Stimulated activated CD4-positive, alpha-beta T cell treated with anti-CD3 and anti-CD28 coated beads, Interleukin-2, amount 100 ng/mL, for 24 hours (primary cell): ENCODE measurements at regions not wholly inside any gene's neighbourhood (a gene's known extent, or its start where the extent isn't known, plus 50 kb on each side); places are given as distances from the start of the nearest gene placed in this dataset.
"Not testable (repeated sequence)": the region's sequence is repeated elsewhere in the genome, so short reads cannot be mapped to it uniquely, and the experiment has no call there.

Experiments used
- DNase-seq, 2 donors: peaks; one replicate each; pipeline ENCODE4 v3.0.0-alpha.2; 2020

DNA sequence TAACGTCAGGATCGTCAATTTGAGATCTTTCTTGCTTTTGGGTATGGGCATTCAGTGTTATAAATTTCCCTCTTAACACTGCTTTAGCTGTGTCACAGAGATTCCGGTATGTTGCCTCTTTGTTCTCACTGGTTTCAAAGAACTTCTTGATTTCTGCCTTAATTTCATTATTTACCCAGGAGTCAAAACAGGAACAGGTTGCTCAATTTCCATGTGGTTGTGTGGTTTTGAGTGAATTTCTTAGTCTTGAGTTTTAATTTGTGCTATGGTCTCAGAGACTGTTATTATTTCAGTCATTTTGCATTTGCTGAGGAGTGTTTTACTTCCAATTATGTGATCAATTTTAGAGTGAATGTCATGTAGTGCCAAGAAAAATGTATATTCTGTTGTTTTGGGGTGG, 153.1 kb downstream of the PCDH17 start:
- no peak for DNase-seq

DNA sequence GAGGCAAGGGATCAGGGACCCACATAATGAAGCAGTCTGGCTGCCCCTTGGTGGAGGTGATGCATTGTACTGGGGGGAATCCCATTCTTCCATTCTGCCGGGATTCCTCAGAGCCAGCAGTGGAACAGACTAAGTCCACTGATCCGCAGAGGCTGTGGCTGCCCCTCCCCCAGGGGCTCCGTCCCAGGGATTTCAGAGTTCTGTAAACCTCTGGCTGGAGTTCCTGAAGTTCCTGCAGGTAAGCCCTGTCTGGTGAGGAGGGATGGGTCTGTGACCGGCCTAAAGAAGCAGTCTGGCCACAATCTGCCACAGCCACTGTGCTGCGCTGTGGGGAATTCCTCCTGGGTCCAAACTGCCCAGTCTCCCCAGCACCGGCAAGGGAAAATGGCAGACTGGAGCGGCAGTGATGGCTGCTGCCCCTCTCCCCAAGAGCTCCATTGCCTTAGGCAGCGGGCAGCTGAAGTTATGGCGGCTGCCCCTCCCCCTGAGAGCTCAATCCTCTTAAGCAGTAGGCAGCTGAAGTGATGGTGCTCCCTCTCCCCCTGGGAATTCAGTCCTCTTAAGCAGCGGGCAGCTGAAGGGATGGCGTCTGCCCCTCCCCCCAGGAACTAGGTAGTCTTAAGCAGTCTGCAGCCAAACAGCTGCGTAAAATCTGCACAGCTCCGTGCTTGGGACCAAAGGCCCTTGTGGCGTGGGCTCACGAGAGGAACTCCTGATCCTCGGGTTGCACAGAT, 155.7 kb downstream of the PCDH17 start:
- DNase-seq: no peak

DNA sequence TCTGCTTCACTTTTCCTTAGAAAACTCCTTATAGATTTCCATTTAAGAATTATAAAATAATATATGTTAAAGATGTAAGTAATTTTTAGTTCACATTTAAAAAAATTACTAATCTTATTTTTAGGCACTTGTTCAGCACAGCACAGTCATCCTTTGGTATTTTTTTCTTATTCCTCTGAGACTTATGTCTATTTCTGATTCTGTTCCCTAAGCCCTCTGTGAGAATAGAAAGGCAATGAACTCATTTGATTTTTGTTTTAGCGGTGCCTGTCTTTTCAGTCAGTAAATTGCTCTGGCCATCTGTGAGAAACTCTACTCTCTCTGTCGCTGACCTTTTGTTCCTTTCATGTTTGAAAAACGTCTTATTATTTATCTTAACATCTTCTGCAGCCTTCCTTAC, 168.1 kb downstream of the PCDH17 start:
- DNase-seq: no peak

DNA sequence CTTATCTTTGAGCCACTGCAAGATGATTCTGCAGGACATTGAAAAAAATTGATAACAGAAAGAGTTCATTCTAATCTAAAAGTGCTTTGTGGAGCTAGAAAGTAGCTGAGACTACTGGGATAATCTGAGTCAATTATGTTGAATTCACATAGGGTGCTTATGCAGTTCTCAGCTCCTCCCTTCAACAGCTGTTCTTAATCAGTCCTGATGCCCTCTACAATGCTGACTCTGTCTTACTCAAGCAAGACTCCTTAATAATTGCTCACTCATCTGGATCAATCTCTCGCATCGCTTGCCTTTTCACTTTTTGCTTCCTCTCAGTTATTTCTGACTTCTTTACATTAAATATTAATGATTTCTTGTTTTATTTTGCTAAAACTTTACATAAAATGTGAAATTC, 182.1 kb downstream of the PCDH17 start:
- DNase-seq: no peak

DNA sequence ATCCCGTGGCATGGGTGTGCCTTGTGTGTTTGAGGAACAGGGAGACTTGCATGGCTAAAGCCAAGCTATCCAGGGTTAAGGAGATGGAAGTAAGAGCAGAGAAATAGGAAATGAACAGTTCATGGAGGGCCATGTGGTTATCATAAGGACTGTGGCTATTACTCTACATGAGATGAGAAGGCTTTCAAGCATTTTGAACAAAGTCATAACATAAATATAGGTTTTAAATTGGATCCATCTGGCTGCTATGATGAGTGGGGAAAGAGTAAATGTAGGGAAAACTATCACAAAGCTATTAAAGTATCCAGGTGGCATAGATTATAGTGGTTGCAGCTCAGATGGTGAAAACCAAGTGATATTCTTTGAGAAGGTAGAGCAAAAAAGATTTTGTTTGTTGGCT, 184.1 kb downstream of the PCDH17 start:
- no peak for DNase-seq

DNA sequence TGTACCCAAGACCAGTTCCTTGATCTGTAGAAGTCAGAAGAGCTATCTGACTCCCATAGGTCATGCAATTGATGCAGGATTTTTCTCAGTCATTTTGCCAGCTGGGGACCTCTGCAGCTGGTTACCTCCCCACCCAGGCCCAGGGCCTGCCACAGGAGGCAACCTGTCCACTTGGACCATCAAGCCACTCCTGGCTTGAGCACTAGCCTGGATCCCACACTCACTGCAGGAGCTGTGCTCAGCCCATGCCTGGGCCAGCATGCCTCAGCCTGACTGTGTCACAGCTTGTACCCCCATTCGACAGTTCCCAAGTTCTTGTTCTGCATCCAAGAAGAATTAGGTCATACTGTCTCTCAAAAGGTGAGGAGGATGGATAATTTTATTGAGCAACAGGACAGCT, 189.4 kb downstream of the PCDH17 start:
- no peak for DNase-seq

DNA sequence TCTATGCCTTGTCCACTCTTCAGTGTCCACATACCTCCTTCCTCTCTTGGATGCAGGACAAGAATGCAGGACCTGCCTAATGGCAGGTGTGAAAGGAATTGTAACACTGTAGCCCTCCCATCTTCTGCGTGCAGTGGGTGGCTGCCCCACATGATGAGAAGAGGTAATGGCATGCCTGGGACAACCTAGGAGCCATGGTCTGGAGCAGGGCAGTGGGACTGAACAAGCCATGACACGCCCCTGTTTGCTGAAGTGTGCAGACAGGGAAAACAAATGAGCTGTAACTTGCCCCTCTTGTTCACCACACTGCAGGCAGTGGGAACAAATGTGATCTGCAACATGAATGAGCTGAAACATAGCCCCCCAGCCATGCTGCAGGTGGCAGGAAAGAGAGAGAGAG, 192.2 kb downstream of the PCDH17 start:
- DNase-seq: no peak

DNA sequence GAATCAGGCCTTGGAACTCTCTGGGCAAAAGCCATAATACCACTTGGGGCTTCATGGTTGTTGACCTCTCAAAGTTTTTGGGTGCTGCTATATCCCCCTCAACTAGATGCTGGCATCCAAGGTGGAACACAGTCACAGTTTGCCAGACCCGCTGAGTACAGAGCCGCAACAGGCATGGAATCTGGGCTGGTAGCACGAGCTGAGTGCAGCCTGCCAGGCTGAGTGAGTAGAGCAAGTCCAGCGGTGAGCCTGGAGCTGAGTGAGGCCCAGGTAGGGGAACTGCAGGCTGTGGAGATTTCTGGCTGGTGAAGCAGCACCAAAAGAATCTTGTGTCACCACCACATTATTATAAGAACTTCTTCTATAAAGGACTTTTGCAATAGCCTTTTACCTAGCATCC, 192.6 kb downstream of the PCDH17 start:
- no peak for DNase-seq

DNA sequence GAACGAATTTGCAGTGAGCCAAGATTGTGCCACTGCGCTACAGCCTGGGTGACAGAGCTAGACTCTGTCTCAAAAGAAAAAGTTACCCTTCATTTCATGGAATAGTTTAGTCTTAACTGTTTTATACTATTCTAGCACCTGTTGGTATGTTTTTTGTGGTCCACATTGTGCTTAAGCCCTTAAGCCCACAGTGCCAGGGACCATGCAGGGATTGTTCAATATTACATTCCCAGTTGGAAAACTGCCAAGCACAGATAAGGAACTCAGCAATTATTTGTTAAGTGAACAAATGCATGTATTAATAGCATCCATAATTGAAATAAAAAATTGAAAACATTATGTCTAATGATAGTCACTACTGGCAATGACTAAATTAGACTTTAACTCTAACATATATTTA, 193.5 kb downstream of the PCDH17 start:
- no peak for DNase-seq

DNA sequence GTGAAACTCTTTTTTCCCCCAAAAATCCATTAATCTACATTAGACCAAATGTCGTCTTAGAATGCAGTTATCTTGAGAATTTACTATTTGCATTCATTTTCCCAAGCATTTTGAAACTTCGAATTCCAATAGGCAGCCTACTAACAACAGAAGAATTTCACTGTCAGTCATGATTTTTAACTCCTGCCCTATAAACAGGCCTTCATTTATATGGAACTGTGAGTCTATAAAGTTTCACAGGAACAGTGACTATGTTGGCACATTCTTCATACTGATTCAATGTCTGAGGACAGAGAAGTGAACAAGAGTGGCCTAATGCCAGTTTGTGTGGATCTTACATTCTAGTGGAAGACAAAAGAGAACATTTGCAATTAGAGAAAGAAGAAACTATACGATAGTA, 198.0 kb downstream of the PCDH17 start:
- DNase-seq: no peak

DNA sequence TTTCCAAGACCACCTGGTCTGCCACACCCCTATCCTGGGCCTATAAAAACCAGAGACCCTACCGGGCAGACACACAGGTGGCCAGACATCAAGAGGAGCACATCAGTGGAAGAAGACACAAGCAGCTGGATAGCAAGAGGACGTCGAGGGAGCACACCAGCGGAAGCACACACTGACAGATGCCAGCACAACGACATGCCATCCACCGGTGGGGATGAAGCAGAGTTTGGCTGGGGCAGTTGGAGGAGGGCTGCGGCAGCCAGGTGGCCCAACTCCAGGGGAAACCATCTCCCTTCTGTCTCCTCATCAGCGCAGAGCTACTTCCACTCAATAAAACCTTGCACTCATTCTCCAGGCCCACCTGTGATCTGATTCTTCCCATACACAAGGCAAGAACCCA, 200.6 kb downstream of the PCDH17 start:
- DNase-seq: no peak

DNA sequence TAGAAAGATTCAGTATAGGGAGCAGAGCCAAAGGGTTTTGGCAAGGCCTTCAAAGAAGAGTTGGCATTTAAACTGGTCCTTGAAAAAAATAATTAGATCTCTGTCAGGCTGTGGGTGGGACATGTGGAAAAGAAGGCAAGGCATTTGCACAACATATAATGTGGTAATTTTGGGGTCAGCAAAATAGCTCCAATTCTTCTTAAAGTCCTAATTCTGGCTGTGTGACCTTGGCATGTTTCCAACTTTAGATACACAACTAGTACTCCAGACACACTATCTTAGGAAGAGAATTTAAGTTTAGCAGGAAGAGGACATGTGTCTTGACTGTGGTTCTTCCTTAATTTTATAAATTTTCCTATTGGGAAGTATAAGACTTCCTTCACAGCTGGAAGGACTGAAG, 206.3 kb downstream of the PCDH17 start:
- DNase-seq: no peak

DNA sequence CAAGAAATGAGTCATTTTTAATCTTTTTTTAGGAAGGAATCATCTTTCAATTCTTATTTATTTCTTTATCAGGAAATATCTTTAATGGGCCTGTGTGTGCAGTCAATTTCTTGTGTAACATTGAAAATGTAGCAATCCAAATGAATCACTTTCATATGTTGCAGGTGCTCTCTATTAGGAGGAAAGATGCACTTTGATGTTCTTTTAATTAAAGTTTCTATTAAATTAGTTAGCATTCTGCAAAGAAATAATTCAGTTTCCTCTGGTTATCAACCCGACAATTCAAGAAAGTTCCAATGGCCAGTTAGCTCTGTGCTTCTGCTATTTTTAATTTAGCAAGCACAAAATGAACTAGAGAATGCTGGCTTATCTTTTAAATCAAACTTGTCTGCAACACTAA, 212.0 kb downstream of the PCDH17 start:
- no peak for DNase-seq

DNA sequence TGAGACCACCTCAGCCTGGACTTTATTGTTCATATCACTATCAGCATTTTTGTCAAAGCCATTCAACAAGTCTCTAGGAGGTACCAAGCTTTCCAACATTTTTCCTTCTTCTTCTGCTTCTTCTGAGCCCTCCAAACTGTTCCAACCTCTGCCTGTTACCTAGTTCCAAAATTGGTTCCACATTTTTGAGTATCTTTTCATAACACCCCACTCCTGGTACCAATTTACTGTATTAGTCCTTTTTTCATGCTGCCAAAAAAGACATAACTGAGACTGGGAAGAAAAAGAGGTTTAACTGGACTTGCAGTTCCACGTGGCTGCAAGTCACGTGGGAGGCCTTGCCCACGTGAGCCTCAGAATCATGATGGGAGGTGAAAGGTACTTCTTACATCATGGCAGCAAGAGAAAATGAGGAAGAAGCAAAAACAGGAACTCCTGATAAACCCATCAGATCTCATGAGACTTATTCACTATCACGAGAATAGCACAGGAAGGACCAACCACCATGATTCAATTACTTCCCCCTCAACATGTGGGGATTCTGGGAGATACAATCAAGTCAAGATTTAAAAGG, 215.1 kb downstream of the PCDH17 start:
- no peak for DNase-seq

DNA sequence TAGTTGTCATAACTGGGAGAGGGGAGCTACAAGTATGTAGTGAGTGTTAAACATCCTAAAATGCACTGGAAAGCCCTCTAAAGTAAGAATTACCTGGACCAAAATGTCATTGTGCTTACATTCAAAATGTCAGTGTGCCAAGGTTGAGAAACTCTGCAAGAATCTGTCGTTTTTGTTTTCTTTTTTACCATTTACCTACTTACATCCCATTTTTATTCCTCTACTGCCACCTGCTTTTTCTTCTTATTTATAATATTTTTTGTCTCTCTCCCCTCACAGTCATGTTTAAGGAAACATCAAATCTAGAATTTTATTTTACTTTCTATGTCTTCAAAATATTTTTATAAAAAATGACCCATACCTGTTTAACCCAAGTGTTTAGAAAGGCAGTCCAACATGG, 226.4 kb downstream of the PCDH17 start:
- no peak for DNase-seq

DNA sequence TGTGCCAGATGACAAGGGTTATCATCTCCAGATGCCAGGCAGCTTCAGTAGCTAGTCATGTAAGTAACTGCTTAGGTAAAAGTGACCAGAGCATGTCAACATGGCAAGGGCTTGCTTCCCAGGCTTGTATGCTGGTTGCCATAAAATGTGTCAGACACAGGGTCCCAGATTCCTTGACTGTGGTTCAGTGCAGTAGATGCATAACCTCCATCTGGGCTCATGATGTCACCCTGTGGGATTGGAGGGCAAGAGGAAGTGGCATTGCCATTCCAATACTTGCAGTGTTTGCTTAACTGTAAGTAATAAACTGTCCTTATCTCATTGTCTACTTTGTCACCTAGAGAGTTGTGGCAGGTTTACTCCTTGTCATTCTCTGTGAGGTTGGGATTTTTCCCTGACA, 226.8 kb downstream of the PCDH17 start:
- no peak for DNase-seq

DNA sequence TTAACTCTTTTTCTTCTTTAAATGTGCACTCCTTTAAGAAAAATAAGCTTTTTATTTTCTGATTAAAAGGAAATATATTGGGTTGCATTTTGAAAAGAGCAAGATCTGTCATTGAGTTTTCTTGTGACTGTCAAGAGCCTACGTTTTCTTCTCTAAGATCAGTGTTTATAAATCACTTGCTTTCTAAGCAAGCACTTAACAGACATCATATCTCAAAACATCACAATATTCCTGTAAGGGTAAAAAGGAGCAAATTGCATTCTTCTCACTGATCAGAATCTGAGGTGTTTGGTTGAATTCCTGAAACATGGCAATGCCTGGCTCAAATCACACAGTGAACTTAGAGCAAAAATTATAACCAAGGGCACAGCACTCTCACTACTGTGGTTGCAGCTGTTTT, 231.3 kb downstream of the PCDH17 start:
- no peak for DNase-seq

DNA sequence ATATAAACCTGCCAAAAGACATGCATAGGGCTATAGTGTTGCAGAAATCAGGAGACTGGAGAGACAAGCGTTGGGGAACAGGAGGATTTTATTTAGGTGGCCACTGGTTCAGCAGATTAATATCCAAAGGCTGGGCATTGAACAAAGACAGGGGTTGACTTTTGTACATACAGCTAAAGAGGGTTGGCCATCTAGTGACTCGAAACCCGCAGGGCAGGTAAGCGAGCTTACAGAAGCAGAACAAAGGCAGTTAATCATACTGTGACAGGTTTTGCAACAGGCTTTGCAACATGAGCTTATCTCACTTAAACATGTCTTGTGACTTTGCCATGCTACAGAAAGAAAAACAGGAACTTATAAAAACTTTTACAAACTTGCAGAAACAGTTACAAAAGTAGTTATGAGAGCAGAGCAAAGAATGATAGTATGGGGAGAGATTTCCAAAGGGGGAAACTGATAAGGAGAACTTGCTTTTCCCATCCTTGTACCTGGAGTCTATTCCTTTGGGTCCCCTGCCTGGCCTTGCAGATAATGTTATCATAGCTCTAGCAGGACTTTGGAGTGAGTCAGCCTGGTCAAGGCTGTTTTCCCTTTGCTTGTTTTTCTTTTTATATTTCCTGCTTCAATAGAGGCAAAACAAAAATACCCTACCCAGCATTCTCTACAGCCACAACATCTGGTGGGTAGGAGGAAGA, 234.2 kb downstream of the PCDH17 start:
- DNase-seq: no peak

DNA sequence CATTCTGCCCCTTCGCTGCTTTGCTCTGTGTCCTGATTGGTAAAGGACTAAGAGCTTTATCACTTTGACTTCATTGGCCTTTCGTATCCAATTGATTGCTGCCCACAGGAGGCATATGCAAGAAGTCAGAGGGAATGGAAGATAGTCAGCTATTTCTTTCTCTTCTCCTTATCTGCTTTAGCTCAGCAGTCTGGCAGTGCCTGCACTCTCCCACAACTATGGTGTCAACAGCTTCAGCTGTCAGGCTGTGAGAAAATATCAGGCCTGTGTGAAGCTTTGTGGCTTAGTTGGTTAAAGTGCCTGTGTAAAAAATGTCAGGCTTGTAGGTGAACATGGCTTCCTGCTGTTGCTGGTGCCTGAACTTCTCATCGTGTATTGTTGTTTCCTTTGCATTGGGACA, 243.0 kb downstream of the PCDH17 start:
- no peak for DNase-seq

DNA sequence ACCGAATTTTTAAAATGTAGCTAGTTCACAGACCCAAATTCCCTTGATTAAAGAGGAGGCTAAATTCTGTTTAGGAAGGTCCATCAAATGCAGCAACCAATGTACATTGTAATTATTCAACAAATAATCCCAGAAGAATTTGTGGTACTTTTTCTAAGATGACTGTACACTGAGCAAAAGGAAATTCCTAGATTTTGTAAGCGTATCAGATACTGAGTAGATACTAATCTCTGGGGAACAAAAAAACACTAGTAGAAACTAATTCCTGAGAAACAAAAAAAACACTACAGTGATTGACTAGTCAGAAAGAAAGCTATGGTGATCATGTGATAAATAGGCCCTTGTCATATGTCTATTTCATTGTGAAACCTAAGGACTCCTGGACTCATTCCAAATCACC, 246.1 kb downstream of the PCDH17 start:
- no peak for DNase-seq

DNA sequence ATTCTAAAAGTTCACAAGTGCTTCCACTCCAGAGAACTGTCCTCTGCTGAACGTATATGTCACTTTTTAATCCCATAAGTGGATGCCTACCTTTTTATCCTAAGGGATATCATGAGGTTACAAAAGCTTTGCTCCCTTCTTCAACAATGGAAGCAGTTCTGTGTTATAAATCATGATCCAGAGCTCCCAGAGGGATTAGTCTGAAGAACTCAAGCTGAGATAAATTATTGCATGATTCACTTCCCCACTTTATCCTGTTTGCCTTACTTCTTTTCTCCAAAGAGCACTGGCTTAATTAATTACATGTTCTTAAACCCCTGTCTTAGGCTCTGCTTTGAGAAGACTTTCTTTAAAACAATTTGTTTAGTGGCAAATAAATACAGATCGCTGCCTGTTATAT, 246.7 kb downstream of the PCDH17 start:
- DNase-seq: no peak

DNA sequence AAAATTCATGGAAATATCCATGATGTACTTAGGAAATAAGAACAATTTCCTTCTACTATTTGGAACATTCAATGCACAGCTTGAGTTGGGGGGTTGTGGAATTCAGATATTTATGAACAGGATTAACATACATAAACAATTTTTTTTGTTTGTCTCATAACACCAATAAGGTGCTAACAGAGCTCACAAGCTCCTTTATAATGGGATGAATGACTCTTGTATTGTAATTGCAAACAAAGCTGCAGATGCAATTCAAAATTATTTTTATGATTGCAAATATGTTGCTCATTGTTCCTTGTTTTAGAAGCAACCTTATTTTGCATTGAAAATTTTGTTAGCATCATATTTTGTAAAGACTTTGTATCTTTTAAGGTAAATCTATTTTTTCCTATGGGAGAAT, 265.7 kb downstream of the PCDH17 start:
- DNase-seq: no peak

DNA sequence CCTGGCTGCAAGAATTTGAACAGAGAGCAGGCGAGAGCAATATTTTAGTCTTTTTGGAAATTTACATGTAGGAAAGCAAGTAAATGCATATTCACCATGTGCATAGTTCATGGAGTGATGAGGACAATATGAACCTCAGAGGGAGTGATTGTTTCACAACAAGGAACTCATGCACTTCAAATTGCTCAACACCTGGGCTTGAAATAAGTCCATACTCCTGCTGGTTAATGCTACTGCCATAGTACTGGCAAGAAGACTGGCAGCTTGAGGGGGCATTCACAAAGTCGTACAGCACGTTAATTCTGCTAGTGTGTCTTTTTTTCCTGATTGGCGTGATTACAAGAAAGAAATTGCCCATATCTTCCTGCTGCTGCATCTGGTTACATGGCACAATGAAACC, 267.6 kb downstream of the PCDH17 start:
- no peak for DNase-seq

DNA sequence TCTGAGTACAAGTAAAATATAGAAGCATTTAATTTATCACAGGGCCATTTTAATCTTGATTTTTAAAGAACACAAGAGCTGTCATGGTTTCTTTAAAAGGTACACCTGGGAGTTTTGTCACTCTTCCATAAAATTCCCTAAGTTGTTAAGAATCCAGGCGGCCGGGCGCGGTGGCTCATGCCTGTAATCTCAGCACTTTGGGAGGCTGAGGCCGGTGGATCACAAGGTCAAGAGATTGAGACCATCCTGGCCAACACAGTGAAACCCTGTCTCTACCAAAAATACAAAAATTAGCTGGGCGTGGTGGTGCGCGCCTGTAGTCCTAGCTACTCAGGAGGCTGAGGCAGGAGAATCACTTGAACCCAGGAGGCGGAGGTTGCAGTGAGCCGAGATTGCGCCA, 278.3 kb downstream of the PCDH17 start:
- DNase-seq: not testable (repeated sequence)

DNA sequence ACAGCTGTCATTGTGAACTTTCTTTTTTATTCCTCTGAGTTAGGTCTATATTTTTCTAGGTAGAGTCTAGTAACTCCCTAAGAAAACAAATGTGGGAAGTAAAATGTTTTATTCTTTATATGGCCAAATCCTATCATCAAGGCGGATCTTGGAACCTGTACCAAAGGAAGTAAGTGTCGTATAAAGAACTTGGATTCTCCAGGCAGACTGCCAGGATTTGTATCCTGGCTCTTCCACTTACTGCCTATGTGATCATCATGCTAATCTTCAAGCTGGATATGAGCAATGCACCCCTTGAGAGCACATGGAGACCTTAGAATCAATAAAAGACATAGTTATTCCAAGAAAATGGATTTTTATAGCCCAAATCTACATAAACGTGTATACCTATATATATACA, 286.5 kb downstream of the PCDH17 start:
- no peak for DNase-seq
